GM21723 (cell line): ENCODE measurements at regions not wholly inside any gene's neighbourhood (a gene's known extent, or its start where the extent isn't known, plus 50 kb on each side); places are given as distances from the start of the nearest gene placed in this dataset.

Source experiments
- ATAC-seq: cut with Tn5 transposase; IDR thresholded peaks from one replicate; pipeline ENCODE4 v1.9.1; 2021; ENCODE audit warnings: mild to moderate bottlenecking, moderate library complexity; ENCODE audit not compliant: unreplicated experiment

DNA sequence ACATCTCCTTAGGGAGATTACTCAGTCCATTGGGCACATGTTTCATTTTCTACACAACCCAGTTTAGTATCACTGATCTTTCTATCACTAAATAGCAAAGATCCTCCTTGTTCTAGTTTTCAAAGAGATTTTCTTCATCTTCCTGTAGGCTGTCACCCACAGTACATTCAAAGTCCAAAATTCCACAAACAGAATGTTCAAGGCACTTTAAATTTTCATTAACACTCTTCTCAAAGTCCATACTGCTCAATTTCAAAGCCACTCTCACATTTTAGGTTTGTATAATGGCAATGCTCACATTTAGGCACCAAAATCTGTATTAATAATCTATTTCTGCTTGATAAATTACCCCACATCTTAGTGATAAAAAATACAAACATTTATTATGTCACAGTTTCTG lies 152.8 kb downstream of the FSIP2 start:
- ATAC-seq = no peak

DNA sequence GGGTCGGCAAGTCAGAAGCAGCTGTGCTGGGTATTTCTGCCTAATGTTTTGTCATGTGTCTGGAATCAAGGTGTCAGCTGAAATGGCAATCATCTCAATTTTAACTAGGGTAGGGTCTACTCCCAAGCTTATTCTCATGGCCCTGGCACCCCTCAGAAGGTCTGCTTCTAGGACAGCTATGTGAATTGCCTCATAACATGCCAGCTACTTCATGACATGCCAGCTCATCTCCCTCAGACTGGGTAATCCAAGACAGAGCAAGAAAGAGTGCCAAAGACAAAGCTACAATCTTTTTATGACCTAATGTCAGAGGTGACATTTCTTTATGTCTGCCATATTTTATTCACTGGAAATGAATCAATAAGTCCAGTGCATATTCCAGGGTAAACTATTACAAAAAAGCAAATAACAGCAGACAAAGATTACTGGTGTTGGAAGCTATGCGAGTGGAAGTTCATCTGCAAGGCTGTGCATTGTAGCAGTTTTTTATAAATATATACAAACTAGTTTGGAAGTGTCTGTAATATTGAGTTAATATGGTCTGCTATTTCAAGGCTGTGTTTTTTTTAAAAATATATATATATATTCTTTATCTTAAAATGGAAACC lies 153.3 kb downstream of the FSIP2 start:
- no peak for ATAC-seq

DNA sequence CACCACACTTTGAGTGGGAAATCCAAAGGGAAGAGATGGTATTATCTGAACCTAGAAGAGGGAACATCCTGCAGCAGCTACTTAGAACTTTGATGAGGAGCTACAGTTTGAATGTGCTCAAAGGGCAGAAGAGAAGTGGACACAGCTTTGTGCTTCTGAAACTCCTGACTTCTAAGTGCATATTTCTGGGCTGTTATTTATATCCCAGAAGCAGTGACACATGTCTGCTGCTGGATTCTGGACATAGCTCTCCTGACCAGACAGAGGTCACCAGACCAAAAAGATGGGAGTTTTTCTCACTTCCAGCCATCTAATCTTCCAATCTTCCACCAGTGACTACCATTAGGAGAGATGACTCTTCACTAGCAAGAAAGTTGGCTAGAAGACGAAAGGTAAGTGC lies 153.9 kb downstream of the FSIP2 start:
- no peak for ATAC-seq

DNA sequence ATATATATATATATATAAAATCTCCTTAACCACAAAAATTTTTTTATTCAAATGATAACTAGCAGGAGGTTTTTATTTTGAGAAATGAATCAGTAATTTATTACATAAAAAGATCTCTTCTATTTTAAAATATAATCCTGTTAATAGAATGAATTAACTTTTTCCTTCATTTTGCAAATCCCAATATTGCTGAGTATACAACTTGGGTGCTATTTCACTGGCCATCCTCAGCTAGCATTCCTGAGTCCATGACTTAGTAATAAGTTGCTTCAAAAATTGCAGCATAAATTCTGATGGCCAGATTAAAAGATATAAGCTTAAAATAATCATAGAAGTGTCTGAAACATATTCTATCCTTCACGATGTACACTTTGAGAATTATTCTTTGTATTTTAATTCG lies 155.6 kb downstream of the FSIP2 start:
- ATAC-seq = no peak

DNA sequence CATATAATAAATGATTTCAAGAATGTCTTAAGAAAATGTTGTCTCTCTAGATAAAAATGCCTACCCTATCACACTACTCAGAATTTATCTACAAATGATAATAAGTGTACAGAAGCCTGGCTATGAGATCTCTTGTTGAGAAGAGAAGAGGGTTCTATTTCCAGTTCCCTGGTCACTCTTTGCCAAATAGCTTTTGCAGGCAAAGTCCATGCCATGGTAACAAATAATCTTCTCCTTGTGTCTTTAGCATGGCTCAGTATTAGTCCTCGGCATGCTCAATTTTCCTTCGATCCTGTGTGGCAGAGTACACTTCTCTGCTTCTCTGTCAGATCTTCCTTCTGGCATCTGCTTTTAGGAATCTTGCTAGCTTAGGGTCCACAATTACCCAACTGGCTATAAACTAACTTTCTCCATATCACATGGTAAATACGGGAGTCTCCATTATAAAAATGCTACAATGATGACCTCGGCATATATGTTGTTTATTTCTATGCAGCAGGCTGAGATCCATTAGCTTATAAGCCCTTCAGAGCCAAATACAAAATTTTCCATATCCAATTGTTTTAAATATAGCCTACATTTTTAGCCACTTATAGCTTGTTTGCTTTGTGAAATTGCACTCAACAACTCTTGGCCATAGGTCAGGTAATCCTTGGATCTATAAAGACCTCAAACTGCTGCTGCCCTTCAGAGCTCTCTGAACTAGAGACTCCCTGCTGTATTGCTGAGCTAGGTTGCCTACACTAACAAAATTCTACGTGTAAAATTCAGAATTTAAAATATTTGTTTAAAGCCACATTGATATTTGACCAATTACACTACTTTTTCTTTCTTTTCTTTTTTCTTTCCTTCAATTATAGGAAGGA lies 157.5 kb downstream of the FSIP2 start:
- no peak for ATAC-seq

DNA sequence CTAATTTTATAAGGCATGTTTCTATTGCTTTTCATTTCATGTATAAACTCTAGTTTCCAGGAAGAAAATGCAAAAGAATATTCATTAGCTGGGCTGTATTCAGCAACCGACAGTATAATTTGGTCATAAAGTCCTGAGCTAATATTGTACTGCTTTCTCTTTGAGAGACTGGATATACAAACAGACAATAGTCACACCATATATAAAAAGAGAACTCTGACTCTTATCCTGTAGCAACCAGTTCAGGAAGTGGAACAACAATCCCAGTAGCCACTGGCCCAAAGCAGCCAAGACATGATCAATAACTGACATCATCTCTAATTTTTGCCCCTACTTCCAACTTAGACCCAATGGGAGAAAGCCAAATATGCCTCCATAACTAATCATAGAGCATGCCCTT lies 160.8 kb downstream of the FSIP2 start:
- no peak for ATAC-seq

DNA sequence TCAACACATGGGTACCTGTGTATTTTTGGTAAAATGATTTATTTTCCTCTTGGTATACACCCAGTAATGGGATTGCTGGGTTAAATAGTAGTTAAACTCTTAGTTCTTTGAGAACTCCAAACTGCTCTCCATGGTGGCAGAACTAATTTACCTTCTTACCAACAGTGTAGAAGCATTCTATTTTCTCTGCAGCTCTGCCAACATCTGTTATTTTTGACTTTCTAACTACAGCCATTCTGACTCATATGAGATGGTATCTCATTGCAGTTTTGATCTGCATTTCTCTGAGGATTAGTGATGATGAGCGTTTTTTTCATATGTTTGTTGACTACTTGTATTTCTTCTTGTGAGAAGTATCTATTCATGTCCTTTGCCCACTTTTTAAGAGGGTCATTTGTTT lies 180.6 kb downstream of the FSIP2 start:
- no peak for ATAC-seq

DNA sequence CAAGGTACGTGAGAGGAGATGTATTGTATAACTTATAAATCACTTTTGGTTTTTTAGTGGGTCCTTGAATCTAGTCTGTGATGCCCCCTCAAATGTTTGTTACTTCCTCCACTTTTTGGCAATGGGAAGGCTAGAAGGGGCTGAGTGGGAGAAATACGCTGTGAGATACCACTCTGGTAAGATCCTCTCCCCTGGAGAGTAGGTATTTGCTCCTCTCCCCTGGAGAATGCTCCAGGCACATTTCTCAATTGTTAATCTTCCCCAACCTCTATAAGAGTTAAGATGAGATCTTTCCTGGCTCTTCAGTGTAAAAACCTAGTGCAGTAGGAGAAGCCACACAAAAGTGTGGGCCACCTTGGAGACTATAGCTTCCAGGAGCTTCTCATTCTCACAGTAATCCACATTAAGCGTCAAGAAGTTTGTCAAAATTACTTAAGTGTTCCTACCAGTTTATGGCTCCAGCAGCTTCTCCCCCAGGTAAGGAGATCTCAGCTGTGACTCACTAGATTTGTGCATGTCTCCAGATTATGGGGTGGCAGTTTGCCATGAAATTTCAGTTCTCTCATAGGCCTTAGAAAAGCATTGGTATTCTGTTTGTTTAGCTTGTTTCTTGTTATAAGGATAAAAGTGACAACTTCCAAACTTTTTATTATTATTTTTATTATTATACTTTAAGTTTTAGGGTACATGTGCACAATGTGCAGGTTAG lies 182.6 kb downstream of the FSIP2 start:
- ATAC-seq = no peak

DNA sequence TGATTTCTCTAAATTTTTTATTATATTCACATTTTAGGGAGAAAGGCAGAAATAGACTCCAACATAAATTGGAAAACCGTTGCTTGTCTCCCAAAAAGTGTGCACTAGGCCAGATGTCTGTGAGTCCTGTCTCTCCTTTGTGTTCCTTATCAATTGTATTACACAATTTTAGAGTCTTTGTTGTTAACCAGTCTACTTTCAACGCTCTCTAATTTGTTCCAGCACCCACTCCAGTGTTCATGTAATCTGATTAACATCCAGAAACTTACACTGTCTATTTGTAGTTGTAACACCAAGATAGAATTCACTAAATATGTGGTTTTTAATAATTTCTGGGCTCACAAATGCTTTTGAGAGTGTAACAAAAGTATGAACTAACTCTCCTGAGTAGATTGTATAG lies 195.6 kb downstream of the FSIP2 start:
- ATAC-seq = no peak

DNA sequence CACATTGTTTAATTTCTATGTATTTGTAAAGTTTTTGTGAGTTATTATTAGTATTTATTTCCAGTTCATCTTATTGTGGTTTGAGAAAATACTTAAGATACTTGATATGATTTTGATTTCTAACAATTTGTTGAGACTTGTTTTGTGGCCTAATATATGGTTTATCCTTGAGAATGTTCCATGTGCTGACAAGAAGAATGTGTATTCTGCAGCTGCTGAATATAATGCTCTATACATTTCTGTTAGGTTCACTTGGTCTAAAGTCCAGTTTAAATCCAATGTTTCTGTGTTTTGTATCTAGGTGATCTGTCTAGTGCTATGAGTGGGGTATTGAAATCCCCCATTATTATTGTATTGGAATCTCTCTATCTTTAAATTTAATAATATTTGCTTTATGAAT lies 201.3 kb downstream of the FSIP2 start:
- ATAC-seq = no peak

DNA sequence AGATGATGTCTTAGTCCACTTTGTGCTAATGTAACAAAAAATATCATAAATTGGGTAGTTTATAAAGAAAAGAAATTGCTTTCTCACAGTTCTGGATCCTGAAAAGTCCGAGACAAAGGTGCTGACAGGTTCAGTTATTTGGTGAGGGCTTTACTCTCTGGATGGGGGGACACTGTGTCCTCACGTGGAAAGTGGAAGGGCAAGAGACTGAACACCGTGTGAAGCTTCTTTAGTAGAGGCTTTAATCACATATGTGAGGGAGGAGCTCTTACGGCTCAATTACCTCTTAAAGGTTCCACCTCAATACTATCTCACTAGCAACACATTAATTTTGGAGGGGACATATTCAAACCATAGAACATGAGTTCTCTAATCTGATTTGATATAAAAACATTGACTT lies 204.3 kb downstream of the FSIP2 start:
- no peak for ATAC-seq

DNA sequence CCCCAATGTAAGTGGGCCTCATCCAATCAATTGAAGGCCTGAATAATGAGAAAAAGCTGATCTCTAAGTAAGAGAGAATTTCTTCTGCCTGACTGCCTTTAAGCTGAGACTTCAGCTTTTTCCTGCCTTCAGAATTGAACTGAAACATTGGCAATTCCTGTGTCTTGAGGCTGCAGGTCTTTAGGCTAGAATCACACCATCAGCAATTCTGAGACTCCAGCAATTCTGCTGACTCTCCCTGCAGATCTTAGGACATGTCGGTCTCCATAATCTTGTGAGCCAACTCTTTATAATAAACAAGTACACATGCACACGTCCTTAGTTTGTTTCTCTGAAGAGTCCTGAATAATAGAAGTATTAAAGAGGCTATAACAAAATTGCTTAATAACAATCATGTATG lies 209.1 kb downstream of the FSIP2 start:
- no peak for ATAC-seq

DNA sequence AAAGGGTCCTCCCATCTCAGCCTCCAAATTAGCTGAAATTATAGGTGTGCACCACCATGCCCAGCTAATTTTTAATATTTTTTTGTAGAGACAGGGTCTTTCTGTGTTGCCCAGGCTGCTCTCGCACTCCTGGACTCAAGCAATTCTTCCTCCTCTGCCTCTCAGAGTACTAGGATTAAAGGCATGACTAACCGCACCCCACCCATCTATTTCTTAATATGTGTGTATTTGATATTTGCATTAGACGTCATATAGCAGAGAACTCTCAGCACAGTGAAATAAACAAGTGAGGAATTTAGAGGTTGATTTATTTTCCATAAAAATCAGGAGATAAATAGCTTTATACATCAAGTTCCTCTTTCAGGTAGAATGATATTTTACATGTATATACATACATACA lies 213.5 kb downstream of the FSIP2 start:
- no peak for ATAC-seq

DNA sequence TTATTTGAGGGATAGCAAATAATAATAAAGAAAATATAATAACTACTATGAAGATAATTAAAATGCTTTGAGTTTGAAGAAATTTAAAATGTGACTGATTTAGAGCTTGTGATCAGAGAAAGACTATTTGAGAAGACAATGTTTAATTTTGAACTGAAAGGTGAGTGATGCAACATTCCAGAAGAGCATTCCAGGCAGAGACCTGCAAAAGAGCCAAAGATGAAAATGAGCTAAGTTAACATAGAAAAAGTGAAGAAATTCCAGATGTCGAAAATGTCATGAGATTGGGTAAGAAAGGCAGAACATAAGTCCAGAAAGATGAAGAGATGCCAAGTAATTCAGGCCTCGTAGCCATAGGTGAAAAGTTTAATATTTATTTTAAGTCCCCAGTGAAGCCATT lies 215.8 kb downstream of the FSIP2 start:
- no peak for ATAC-seq

DNA sequence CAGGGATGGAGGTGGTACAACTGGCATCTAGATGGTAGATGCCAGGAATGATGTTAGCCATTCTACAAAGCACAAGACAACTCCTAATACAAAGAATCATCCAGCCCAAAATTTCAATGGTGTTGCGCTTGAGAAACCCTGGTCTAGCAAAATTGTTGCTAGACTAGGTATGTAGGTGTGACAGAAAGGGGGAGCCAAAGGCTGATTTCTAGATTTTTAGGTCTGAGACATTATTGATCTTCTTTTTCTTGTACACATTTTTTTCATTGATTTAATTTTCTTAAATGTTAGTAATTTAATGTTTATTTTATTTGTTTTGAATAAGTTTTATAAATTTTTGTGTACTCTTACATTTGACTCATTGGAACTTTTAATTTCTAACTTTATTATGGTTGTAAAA lies 216.4 kb downstream of the FSIP2 start:
- ATAC-seq = no peak

DNA sequence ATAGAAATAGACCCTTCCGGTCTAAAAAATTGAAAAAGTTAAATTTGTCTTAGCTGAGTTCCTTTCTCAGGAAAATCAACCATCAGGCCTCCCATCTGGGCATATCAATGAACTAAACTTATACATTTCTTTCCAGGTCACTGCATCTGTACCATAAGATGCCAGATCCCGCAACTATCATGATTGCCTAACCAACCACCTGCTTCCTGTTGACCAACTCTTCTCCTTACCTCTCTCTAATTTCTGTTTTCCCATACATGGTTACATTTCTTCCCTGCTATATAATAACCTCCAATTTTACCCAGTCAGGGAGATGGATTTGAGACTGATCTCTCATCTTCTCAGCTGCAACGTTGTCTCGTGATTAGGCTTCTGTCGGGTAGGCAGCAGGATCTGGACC lies 228.7 kb downstream of the FSIP2 start:
- ATAC-seq = no peak

DNA sequence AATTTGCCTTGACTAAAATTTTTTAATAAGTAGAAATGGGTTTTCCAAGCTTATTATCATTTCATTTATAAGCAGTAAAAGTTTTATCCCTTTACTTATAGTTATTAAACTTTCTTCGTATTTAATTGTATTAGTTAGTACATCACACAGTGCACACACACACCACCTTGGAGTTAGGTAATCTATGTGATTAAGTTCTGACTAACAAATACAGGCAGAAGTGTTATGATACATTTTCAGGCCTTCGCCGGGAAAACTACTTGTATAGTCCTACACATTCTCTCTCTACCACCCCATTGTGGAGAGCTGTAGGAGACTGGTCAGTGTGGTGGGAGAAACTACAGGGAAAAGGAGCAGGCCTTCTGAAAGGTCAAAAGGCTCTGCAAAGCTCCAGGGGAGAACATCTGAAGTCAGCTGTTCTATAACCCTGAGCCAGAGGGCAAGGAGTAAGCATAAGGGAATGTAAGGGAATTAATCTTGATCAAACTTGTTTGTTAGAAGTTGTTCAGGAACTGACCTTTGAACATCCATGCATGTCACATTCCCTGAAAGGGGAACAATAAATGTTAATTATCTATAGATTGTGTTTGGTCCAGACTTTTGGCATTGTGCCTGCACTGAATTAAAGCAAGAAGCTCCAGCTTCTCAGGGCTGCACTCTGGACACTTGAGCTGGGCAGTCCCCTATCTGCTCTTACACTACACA lies 231.7 kb downstream of the FSIP2 start:
- no peak for ATAC-seq

DNA sequence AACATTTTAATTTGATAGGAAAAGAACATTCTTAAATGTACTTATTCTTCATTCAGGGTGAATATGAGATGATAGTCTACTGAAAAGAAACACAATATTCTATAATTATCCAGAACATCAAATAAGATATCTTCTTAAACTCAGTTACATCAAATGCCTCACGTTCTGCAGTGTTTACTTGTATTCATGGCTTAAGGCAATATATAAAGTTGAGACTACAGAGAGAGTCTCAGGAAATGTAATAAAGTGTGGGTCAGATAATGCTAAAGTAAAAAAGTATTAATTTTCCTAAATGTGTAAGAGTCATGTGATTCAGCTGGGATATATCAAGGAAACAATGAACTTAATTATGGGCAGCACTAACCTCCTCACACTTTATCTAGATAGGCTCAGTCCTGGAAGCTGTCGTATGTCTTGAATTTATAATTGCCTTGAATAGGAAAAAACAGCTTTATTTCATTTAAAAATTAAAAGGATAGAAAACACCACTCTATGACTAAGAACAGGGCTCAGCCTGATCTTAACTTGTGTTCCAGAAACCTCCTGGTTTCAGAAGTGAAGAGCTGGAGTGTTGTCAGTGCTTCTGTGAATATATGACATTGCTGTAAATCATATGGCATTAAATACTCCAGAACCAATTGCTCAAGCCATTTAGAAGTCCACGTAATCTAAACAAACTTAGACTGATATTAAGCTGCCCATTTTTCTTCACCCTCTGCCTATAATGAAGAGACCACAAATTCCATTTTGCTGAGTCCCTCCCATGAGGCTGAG lies 240.2 kb downstream of the FSIP2 start:
- ATAC-seq = no peak

DNA sequence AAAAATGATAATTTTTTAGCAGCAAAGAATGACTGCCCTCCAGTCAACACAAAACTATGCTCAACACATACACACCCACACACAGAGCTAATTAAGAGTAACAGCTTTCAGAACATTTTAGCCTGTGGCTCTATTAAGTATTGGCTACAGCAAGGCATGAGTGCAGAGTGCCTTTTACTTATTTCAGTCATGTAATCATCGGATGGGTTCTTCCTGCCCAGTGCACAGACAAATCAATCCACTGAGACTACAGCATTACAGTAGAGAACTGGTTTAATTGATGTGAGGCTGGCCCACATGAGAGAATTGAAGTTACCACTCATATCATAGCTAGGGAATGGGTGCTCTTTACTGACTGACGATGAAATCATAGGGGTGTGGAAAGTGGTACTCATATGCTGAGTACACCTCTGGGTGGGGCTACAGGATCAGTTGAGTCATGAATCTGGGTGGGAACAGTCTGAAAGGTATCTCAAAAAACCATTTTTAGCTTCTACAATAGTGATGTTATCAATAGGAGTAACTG lies 241.0 kb downstream of the FSIP2 start:
- ATAC-seq = no peak

DNA sequence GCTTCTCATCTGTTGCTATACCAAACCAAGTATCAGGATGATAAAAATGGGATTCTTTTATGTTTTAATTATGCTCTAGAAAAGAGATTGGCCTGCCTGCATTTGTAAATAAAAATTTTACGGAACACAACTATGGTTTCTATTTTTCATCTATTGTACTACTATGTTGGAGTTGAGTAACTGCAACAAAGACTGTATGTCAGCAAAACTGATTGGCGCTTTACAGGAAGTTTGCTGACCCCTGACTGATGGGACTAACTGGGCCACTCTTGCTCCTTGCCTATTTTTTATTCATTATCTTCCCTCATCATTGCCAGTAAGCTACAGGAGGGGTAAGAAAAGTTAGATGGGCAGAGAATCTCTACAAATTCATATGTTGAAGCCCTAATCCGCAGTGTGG lies 242.3 kb downstream of the FSIP2 start:
- ATAC-seq = no peak
